ENCODE measurements at regions not wholly inside any gene's neighbourhood (a gene's known extent, or its start where the extent isn't known, plus 50 kb on each side); places are given as distances from the start of the nearest gene placed in this dataset.

DNA sequence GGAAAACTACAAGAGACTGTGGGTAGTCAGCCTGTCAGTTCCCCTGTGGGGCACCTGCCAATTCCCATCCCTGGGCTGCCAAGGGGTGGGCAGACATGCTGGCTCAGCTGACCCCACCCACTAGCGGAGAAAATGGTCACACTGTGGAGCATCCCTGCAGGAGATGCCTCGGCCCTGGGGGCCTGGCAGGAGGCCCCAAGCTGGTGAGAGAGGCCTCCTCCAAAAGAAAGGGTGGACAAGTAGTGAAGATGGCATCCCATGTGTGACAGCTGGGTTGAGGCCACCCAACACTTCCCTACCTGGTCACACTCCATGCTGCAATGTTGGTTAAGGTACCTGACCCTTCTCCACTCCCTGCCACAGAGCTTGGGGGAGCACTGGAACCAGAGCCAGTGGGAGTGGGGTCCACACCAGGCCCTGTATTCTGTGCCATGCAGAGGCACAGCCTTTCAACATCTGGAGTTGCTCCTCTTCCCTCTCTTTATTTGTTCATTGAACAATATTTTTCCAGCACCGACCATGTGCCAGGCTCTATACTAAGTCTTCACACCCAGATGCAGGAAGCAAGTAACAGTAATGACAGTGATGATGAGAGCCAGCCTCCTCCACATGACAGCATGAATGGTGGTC, 59.5 kb downstream of the KLHDC7A start:
- no peak for DNase-seq (ENCODE audit: low read depth)
- Histone ChIP-seq H3K4me3 (ENCODE audit: low read depth, low read length) (no peak overlapping the region), H3K36me3 (ENCODE audit: control insufficient read depth, insufficient read depth, low read length) (no peaks in the 10 kb centered on the region), H3K27me3 (ENCODE audit: control insufficient read depth, insufficient read depth, low read length) (peaks cover 11% of the 10 kb centered on the region)
- TF ChIP-seq, protein P1, sequence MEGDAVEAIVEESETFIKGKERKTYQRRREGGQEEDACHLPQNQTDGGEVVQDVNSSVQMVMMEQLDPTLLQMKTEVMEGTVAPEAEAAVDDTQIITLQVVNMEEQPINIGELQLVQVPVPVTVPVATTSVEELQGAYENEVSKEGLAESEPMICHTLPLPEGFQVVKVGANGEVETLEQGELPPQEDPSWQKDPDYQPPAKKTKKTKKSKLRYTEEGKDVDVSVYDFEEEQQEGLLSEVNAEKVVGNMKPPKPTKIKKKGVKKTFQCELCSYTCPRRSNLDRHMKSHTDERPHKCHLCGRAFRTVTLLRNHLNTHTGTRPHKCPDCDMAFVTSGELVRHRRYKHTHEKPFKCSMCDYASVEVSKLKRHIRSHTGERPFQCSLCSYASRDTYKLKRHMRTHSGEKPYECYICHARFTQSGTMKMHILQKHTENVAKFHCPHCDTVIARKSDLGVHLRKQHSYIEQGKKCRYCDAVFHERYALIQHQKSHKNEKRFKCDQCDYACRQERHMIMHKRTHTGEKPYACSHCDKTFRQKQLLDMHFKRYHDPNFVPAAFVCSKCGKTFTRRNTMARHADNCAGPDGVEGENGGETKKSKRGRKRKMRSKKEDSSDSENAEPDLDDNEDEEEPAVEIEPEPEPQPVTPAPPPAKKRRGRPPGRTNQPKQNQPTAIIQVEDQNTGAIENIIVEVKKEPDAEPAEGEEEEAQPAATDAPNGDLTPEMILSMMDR (IDR thresholded peaks at IDR 0.05; ENCODE audit: insufficient read depth, low read length, poor library complexity, severe bottlenecking): no peak

DNA sequence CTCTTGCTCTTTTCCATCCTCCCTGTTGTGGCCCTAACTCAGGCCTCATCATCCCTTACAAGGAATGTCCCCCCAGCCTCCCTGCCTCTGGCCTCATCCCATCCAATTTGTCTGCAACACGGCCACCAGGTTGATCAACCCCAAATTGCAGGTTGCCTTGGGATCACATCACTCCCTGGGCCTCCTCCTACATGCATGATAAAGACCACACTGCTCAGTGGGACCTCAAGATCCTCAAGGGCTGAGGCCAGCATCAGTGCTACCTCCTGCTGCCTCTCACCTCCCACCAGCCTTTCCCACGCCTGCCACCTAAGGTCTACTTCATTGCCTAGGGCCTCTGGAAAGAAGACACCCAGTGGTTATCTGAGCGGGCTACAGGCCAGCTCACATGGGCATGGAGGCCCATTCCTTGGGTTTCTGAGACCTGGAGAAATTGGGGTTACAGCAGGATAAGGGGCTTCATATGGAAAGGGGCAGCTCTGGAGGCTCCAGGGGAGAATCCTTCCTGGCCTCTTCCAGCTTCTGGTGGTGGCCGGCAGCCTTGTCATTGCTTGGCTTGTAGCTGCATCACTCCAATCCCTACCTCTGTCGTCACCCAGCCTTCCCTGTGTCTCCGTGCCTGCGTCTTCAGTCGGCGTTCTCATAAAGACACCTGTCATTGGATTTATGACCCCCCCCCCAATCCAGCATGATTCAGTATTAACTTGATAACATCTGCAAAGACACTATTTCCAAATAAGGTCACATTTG, 60.5 kb downstream of the KLHDC7A start:
- DNase-seq (ENCODE audit: low read depth): no peak
- peaks cover 9% of the 10 kb centered on the region for H3K27me3 ChIP-seq (ENCODE audit: control insufficient read depth, insufficient read depth, low read length)
- TF ChIP-seq, protein P1 (IDR thresholded peaks at IDR 0.05; ENCODE audit: insufficient read depth, low read length, poor library complexity, severe bottlenecking): no peak
- H3K36me3 ChIP-seq (ENCODE audit: control insufficient read depth, insufficient read depth, low read length): no peaks in the 10 kb centered on the region
- no peak overlapping the region for H3K4me3 ChIP-seq (ENCODE audit: low read depth, low read length)

DNA sequence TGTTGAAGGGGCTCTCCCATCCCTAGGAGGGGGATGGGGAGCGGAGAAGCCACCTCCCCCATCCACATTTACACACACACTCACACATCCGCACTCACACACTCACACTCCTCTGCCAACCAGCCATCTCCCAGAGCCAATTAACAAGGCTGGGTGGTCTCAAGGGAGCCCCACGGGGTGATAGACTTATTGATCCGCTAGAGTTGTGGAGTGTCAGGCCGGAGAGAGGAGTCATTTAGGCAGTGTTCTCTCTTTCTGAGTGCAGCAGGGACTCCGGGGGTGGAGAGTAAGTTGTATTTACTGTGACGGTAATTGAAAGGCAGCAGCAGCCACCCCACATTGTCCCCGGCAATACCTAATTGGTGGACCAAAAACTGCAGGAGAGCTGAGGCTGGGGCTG, 61.6 kb downstream of the KLHDC7A start:
- H3K27me3 ChIP-seq (ENCODE audit: control insufficient read depth, insufficient read depth, low read length): peaks cover 9% of the 10 kb centered on the region
- TF ChIP-seq, protein P1 (IDR thresholded peaks at IDR 0.05; ENCODE audit: insufficient read depth, low read length, poor library complexity, severe bottlenecking): no peak

DNA sequence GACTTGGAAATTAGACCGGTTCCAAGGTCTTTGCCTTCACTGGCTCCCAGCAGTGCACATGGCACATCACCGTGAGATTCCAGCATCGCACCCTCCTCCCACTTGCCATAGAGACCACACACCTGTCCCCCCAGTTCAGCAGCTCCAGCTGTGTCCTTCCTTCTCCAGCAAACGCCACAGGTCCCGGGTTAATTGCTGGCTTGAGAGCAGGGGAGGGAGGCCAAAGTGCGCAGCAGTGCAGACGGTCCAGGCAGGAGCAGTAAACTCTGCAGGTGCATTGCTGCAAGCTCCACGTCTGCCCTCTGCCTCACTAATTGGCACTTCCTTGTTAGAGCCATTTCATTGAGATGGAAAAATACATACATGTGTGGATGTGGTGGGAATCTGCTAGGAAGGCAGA, 65.3 kb downstream of the KLHDC7A start:
- H3K36me3 ChIP-seq (ENCODE audit: control insufficient read depth, insufficient read depth, low read length): no peaks in the 10 kb centered on the region
- peaks cover 13% of the 10 kb centered on the region for H3K27me3 ChIP-seq (ENCODE audit: control insufficient read depth, insufficient read depth, low read length)
- no peak for DNase-seq (ENCODE audit: low read depth)
- H3K4me3 ChIP-seq (ENCODE audit: low read depth, low read length): no peak overlapping the region
- TF ChIP-seq, protein P1 (IDR thresholded peaks at IDR 0.05; ENCODE audit: insufficient read depth, low read length, poor library complexity, severe bottlenecking): no peak

More for the DNA sequence above, 61.6 kb downstream of the KLHDC7A start:
- no peak overlapping the region for H3K4me3 ChIP-seq (ENCODE audit: low read depth, low read length)
- DNase-seq (ENCODE audit: low read depth): no peak
- no peaks in the 10 kb centered on the region for H3K36me3 ChIP-seq (ENCODE audit: control insufficient read depth, insufficient read depth, low read length)

DNA sequence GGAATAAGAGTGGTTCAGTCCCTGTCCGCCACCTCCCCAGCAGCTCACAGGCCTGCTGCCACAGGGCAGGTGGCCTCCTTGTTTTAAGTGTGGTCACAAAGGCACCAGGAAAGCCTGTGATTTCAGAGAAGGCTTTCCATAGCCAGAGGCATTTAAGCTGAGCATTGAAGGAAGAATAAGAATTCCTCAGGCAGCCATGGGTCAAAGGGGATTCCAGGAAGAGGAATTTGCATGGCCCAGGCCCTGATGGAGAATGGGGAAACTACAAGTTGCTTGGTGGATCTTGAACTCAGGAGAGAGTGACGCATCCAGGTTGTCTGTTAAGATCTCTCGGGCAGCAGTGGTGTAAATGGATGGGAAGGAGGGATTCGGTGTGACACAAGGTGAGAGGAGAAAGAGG, 66.7 kb downstream of the KLHDC7A start:
- Histone ChIP-seq H3K36me3 (ENCODE audit: control insufficient read depth, insufficient read depth, low read length) (no peaks in the 10 kb centered on the region), H3K27me3 (ENCODE audit: control insufficient read depth, insufficient read depth, low read length) (peaks cover 7% of the 10 kb centered on the region), H3K4me3 (ENCODE audit: low read depth, low read length) (no peak overlapping the region)
- TF ChIP-seq, protein P1 (IDR thresholded peaks at IDR 0.05; ENCODE audit: insufficient read depth, low read length, poor library complexity, severe bottlenecking): no peak
- DNase-seq (ENCODE audit: low read depth): no peak
